AG04449 (cell line): ENCODE measurements at regions not wholly inside any gene's neighbourhood (a gene's known extent, or its start where the extent isn't known, plus 50 kb on each side); places are given as distances from the start of the nearest gene placed in this dataset.

Experiments used
- CTCF ChIA-PET: fragments of 350-600 bp; formaldehyde crosslinking; extraction: SDS; loops from one replicate; lab custom pipeline; 2021; ENCODE audit warnings: antibody characterized with exemption; lab: Yijun Ruan, JAX
- POLR2A ChIA-PET: fragments of 400-600, 350-600 bp; formaldehyde crosslinking; extraction: SDS; loops from one replicate; lab custom pipeline; 2020; ENCODE audit warnings: antibody characterized with exemption, inconsistent platforms; lab: Yijun Ruan, JAX
- DNase-seq: peaks from one replicate; pipeline ENCODE4 v3.0.0-alpha.2; 2010; ENCODE audit warnings: low read depth, low spot score
- H3K4me3 ChIP-seq: 2 replicates; pipeline ENCODE4 v1.5.1; 2011; ENCODE audit warnings: low read depth, mild to moderate bottlenecking, control low read depth, low read length
- TF ChIP-seq, protein P1 (sequence below): IDR thresholded peaks from one replicate; pipeline ENCODE4 v1.5.1; 2011; ENCODE audit warnings: mild to moderate bottlenecking, moderate library complexity, low read length, control low read depth, inconsistent platforms; ENCODE audit not compliant: insufficient read depth; ENCODE audit errors: missing control alignments

- H3K4me3 ChIP-seq: no peak overlapping the region
- CTCF ChIA-PET: interaction anchor here (0.7 to 5.0 kb wide), 8 partner anchors 10 to 680 kb away, joined by 3 to 57 read pairs (median 4); no protein-coding TSS in a partner anchor
- TF ChIP-seq, protein P1, sequence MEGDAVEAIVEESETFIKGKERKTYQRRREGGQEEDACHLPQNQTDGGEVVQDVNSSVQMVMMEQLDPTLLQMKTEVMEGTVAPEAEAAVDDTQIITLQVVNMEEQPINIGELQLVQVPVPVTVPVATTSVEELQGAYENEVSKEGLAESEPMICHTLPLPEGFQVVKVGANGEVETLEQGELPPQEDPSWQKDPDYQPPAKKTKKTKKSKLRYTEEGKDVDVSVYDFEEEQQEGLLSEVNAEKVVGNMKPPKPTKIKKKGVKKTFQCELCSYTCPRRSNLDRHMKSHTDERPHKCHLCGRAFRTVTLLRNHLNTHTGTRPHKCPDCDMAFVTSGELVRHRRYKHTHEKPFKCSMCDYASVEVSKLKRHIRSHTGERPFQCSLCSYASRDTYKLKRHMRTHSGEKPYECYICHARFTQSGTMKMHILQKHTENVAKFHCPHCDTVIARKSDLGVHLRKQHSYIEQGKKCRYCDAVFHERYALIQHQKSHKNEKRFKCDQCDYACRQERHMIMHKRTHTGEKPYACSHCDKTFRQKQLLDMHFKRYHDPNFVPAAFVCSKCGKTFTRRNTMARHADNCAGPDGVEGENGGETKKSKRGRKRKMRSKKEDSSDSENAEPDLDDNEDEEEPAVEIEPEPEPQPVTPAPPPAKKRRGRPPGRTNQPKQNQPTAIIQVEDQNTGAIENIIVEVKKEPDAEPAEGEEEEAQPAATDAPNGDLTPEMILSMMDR: peak; percentile 98
- peak; percentile 7 for DNase-seq
- POLR2A ChIA-PET: no interaction called here
These were observed 611.3 kb upstream of the SALL1 start for GRCh38 chr16:51762081-51762996.

- ChIA-PET CTCF (interaction anchor here (1.0 to 5.0 kb wide), 6 partner anchors 9 to 630 kb away, joined by 3 to 57 read pairs (median 3); no protein-coding TSS in a partner anchor), POLR2A (no interaction called here)
- TF ChIP-seq, protein P1: no peak
- H3K4me3 ChIP-seq: no peak overlapping the region
- no peak for DNase-seq
These were observed 609.9 kb upstream of the SALL1 start for GRCh38 chr16:51761001-51761400.

GRCh38 chr16:51759999-51760398, 608.9 kb upstream of the SALL1 start:
- TF ChIP-seq, protein P1: no peak
- DNase-seq: no peak
- ChIA-PET CTCF (interaction anchor here (0.9 to 5.0 kb wide), 5 partner anchors 8 to 616 kb away, joined by 3 to 57 read pairs (median 3); partner anchors contain the start of gene SALL1), POLR2A (no interaction called here)
- H3K4me3 ChIP-seq: no peak overlapping the region

GRCh38 chr16:51759329-51759728, 608.3 kb upstream of the SALL1 start:
- DNase-seq: no peak
- ChIA-PET POLR2A (no interaction called here), CTCF (interaction anchor here (1.2 to 5.0 kb wide), 3 partner anchors 223 to 615 kb away, joined by 3 to 57 read pairs (median 3); partner anchors contain the start of gene SALL1)
- no peak overlapping the region for H3K4me3 ChIP-seq
- TF ChIP-seq, protein P1: no peak

DNA sequence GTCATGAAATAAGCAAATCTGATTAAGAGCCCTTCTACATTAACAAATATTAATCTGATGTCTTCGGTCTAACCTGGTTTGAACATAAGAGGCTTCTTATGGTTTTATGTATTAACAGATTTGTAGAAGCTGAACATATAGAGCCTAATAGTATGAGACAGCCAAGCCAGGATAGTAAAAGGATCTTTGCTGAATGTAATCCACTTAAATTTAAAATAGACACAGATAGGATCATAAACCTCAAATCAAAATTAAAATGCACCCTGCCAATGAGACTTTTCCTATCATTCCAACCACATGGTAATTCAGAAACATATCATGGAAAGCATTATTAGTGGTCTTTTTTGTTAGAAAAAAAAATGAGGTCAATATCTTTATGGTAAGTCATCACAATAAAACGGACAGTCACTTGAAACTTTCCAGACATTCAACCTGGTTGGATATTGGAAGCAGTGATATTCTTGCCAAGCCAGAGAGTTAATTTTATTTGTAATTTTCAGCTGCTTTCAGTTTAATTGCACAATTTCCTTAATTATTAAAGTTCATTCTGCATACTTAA, 606.9 kb upstream of the SALL1 start:
- CTCF ChIA-PET: interaction anchor here (1.2 to 2.1 kb wide), 2 partner anchors 612 to 952 kb away, joined by 3 to 8 read pairs; no protein-coding TSS in a partner anchor
- POLR2A ChIA-PET: no interaction called here
- H3K4me3 ChIP-seq: no peak overlapping the region
- no peak for DNase-seq
- TF ChIP-seq, protein P1: no peak

DNA sequence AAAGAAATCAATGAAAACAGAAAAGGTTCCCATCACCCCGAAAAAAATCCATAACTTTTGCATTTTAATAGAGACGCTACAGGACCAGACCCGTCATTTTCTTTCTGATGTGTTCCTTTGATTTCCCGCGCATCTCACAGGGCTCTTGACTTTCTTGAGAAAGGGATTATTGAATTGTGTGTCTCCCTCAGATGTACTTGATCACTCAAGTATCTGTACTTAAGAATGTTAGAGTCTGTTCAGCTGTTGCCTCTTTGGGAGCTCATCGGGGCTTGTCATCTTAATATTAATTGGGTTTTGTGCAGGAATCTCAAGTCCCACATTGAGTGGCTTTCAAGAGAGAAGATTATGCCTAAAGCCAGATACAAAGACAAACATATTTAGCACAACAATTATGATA, 606.4 kb upstream of the SALL1 start:
- CTCF ChIA-PET: interaction anchor here (2.1 kb wide), 1 partner anchor 612 kb away, joined by 8 read pairs; no protein-coding TSS in a partner anchor
- POLR2A ChIA-PET: no interaction called here
- H3K4me3 ChIP-seq: no peak overlapping the region
- TF ChIP-seq, protein P1: no peak
- no peak for DNase-seq
